ENCODE measurements at regions not wholly inside any gene's neighbourhood (a gene's known extent, or its start where the extent isn't known, plus 50 kb on each side); places are given as distances from the start of the nearest gene placed in this dataset.

DNA sequence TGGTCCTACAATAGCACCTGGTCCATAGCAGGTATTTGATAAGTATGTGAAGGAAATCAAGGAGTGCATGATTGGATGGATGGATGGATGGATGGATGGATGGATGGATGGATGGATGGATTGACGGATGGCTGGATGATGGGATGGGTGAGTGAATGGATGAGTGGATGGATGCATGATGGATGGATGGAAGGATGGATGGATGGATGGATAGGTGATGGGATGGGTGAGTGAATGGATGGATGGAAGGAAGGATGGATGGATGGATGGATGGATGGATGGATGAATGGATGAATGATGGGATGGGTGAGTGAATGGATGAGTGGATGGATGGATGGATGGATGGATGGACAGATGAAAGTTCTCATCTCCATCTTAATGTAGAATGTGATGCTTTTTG, 231.0 kb upstream of the PPP2R2D start:
- TF ChIP-seq, protein P1, sequence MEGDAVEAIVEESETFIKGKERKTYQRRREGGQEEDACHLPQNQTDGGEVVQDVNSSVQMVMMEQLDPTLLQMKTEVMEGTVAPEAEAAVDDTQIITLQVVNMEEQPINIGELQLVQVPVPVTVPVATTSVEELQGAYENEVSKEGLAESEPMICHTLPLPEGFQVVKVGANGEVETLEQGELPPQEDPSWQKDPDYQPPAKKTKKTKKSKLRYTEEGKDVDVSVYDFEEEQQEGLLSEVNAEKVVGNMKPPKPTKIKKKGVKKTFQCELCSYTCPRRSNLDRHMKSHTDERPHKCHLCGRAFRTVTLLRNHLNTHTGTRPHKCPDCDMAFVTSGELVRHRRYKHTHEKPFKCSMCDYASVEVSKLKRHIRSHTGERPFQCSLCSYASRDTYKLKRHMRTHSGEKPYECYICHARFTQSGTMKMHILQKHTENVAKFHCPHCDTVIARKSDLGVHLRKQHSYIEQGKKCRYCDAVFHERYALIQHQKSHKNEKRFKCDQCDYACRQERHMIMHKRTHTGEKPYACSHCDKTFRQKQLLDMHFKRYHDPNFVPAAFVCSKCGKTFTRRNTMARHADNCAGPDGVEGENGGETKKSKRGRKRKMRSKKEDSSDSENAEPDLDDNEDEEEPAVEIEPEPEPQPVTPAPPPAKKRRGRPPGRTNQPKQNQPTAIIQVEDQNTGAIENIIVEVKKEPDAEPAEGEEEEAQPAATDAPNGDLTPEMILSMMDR (conservative IDR thresholded peaks at IDR 0.05; ENCODE audit: low read depth): no peak
- no peak overlapping the region for H3K27ac ChIP-seq
- DNase-seq (ENCODE audit: low spot score): no peak
- ChIA-PET CTCF (no interaction called here), POLR2A (ENCODE audit: low non-redundant PET) (no interaction called here)

DNA sequence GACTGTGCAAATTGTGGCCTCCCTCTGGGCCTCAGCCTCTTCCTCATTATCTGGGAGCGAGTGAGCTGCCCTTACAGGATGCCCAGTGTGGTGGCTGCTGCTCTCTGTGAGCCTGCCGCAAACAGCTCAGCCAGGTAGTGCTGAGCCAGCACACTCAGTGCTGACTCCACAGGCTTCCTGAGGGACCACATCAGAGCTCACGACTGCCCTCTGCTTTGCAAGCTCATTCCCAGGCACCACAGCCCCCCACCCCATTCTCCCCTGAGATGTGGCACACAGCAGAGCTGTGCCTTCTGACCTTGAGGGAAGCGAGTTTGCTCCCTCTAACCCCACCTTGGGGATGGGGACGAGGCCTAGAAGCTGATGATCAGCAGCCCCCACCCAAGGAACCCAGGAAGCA, 230.5 kb upstream of the PPP2R2D start:
- ChIA-PET CTCF (no interaction called here), POLR2A (ENCODE audit: low non-redundant PET) (no interaction called here)
- TF ChIP-seq, protein P1 (conservative IDR thresholded peaks at IDR 0.05; ENCODE audit: low read depth): no peak
- no peak for DNase-seq (ENCODE audit: low spot score)
- no peak overlapping the region for H3K27ac ChIP-seq

DNA sequence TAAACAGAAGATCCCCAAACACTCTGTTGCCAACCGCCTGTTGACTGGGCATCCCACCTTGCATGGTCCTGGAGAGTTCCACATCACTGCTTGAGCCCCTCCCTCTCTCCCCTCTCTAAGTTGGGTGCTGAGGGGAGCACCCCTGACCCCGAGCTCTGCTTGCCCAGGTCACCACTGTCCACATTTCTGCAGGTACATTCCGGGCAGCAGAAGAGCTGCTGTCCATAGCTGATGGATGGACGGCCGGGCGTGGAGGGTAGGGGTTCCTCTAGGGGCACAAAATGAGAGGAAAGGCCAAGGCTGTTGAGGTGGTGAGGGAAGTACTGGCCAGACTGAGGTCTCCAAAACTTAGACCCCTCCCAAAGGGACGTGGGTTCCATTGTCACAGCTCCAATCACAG, 227.4 kb upstream of the PPP2R2D start:
- TF ChIP-seq, protein P1 (conservative IDR thresholded peaks at IDR 0.05; ENCODE audit: low read depth): no peak
- CTCF ChIA-PET: no interaction called here
- DNase-seq (ENCODE audit: low spot score): no peak
- POLR2A ChIA-PET (ENCODE audit: low non-redundant PET): no interaction called here
- H3K27ac ChIP-seq: no peak overlapping the region

DNA sequence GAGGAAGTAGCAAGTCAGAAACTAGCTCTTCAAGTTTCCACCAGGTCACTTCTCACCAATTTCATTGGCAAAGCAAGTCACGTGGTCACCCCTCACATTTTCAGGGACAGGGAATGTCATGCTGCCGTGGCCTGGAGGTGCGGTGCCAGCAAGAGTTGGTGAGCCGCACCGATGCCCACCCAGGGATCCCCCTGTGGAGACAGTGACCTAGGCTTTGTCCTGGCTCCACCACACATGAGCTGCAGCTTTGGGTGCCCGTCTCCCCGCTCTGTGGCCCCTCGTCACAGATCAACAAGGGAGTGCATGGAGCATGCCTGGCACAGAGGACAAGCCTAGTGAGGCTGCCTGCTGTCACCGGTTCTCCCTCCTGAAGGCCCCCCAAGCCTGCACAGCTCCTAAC, 226.7 kb upstream of the PPP2R2D start:
- no peak overlapping the region for H3K27ac ChIP-seq
- TF ChIP-seq, protein P1 (conservative IDR thresholded peaks at IDR 0.05; ENCODE audit: low read depth): no peak
- CTCF ChIA-PET: interaction anchor here (0.6 kb wide), 1 partner anchor 989 kb away, joined by 3 read pairs; no protein-coding TSS in a partner anchor
- POLR2A ChIA-PET (ENCODE audit: low non-redundant PET): no interaction called here
- DNase-seq (ENCODE audit: low spot score): no peak

DNA sequence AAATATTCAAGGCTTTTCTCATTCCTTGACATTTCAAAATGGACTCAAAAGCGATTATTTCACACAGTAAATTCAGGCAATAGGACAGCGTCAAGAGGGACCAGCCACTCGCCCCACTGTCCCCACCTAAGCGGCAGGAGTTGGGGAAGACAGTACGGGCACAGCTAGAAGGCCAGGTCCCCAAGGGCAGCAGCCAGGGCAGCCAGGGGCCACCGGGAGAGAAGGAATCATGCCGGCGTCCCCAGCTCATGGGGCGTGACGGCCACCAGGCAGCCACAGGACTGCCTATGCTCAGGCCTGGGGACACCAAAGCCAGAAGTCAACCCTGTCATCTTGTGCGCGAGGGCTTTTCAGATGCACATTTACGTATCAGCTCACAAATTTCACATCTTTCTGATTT, 225.7 kb upstream of the PPP2R2D start:
- DNase-seq (ENCODE audit: low spot score): no peak
- CTCF ChIA-PET: no interaction called here
- POLR2A ChIA-PET (ENCODE audit: low non-redundant PET): no interaction called here
- TF ChIP-seq, protein P1 (conservative IDR thresholded peaks at IDR 0.05; ENCODE audit: low read depth): no peak
- H3K27ac ChIP-seq: no peak overlapping the region

DNA sequence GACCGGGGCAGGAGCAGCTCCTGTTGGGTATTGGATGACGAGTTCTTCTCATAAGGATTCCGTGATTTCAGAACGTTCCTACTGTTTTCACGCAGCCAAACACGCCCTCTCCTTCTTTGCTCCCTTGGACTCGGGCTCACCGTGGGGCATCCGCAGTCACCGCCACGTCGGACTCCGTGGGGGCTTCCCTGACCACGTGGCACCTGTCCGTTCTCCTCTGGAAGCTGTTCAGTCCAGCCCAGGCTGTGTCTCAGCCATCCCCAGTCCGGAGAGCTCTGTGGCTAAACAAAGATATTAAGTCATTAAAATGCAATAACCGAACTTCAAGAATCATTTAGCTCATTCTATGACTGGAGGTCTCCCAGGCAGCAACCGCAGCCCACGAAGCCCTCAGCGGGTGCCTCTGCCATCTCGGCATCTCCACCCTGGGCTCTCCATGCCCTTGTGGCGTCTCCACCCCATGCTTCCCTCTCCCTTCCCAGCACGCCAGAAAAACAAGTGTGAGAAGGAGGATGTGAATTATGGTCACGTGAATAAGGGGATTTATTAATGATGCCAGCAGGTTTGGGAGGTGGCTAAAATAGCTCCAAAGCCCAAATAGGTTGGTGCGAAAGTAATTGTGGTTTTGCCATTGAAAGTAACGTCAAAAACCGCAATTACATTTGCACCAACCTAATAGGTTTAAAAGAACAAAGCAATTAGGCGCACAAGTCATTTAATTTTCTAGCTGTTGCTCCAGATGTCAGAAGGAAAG, 224.6 kb upstream of the PPP2R2D start:
- H3K27ac ChIP-seq: no peak overlapping the region
- ChIA-PET POLR2A (ENCODE audit: low non-redundant PET) (no interaction called here), CTCF (interaction anchor here (0.6 kb wide), 1 partner anchor 293 kb away, joined by 4 read pairs; no protein-coding TSS in a partner anchor)
- TF ChIP-seq, protein P1 (conservative IDR thresholded peaks at IDR 0.05; ENCODE audit: low read depth): no peak
- DNase-seq (ENCODE audit: low spot score): no peak
